HUES6 (cell line): ENCODE measurements at regions not wholly inside any gene's neighbourhood (a gene's known extent, or its start where the extent isn't known, plus 50 kb on each side); places are given as distances from the start of the nearest gene placed in this dataset.

Source experiments
- H3K27ac ChIP-seq: 2 replicates; pipeline ENCODE4 v1.7.0; 2013; ENCODE audit warnings: low read depth, mild to moderate bottlenecking, low read length, inconsistent platforms
- H3K27me3 ChIP-seq: 2 replicates; pipeline ENCODE4 v1.6.1; 2013; ENCODE audit warnings: low read length; ENCODE audit not compliant: control insufficient read depth, insufficient read depth
- H3K36me3 ChIP-seq: 2 replicates; pipeline ENCODE4 v1.6.1; 2013; ENCODE audit warnings: low read length; ENCODE audit not compliant: control insufficient read depth, insufficient read depth
- H3K4me1 ChIP-seq: 2 replicates; pipeline ENCODE4 v1.6.1; 2013; ENCODE audit warnings: low read length; ENCODE audit not compliant: control insufficient read depth, insufficient read depth
- H3K4me3 ChIP-seq: 2 replicates; pipeline ENCODE4 v1.5.1; 2013; ENCODE audit warnings: low read depth, low read length
- H3K9ac ChIP-seq: one replicate; pipeline ENCODE4 v1.6.1; 2013; ENCODE audit warnings: mild to moderate bottlenecking, low read length
- H3K9me3 ChIP-seq: 2 replicates; pipeline ENCODE4 v1.6.1; 2013; ENCODE audit warnings: low read depth, low read length; ENCODE audit not compliant: control insufficient read depth, insufficient read depth

GRCh38 chr10:71061472-71061871 lies 150.9 kb upstream of the UNC5B start:
- Histone ChIP-seq H3K4me3 (no peak overlapping the region), H3K9ac (no peak overlapping the region), H3K9me3 (no peaks in the 10 kb centered on the region), H3K27me3 (no peaks in the 10 kb centered on the region), H3K36me3 (no peaks in the 10 kb centered on the region), H3K4me1 (peaks cover 24% of the 10 kb centered on the region), H3K27ac (no peak overlapping the region)

- no peak overlapping the region for H3K27ac ChIP-seq
- no peaks in the 10 kb centered on the region for H3K9me3 ChIP-seq
- H3K4me1 ChIP-seq: peaks cover 27% of the 10 kb centered on the region
- H3K9ac ChIP-seq: no peak overlapping the region
- no peaks in the 10 kb centered on the region for H3K36me3 ChIP-seq
- H3K4me3 ChIP-seq: no peak overlapping the region
- H3K27me3 ChIP-seq: no peaks in the 10 kb centered on the region
Observed at GRCh38 chr10:71062156-71062555, 150.2 kb upstream of the UNC5B start.

DNA sequence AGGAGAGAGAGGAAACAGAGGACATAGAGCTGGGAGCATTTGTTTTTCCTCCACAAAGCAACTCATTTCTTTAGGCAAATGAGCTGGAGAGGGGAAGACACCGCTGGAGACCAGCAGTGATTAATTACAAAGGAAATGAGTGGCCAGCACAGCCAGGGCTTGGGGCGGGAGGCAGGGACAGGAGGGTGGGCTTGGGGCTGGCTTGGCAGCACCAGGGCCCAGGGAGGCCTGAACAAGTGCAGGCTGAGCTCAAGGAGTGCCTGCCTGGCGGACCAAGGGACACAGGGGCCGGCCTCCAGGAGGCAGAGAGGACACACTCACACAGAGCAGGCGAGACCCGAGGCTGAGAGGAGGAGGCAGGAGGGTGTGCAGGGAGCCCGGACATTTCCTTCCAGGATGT lies 149.0 kb upstream of the UNC5B start:
- Histone ChIP-seq H3K4me1 (peaks cover 27% of the 10 kb centered on the region), H3K27ac (no peak overlapping the region), H3K27me3 (no peaks in the 10 kb centered on the region)

GRCh38 chr10:71064413-71065118 lies 147.8 kb upstream of the UNC5B start:
- H3K9ac ChIP-seq: no peak overlapping the region
- H3K27me3 ChIP-seq: no peaks in the 10 kb centered on the region
- no peak overlapping the region for H3K4me3 ChIP-seq
- H3K4me1 ChIP-seq: peaks cover 34% of the 10 kb centered on the region
- no peaks in the 10 kb centered on the region for H3K9me3 ChIP-seq
- no peaks in the 10 kb centered on the region for H3K36me3 ChIP-seq
- no peak overlapping the region for H3K27ac ChIP-seq

More for the DNA sequence above, 149.0 kb upstream of the UNC5B start:
- no peak overlapping the region for H3K9ac ChIP-seq
- no peaks in the 10 kb centered on the region for H3K9me3 ChIP-seq
- no peak overlapping the region for H3K4me3 ChIP-seq
- H3K36me3 ChIP-seq: no peaks in the 10 kb centered on the region

- no peaks in the 10 kb centered on the region for H3K9me3 ChIP-seq
- no peak overlapping the region for H3K9ac ChIP-seq
- H3K36me3 ChIP-seq: no peaks in the 10 kb centered on the region
- H3K27me3 ChIP-seq: no peaks in the 10 kb centered on the region
- H3K4me1 ChIP-seq: peaks cover 34% of the 10 kb centered on the region
- H3K4me3 ChIP-seq: no peak overlapping the region
- no peak overlapping the region for H3K27ac ChIP-seq
Observed at GRCh38 chr10:71065659-71066058, 146.7 kb upstream of the UNC5B start.

- no peak overlapping the region for H3K27ac ChIP-seq
- no peaks in the 10 kb centered on the region for H3K36me3 ChIP-seq
- H3K4me3 ChIP-seq: no peak overlapping the region
- H3K27me3 ChIP-seq: no peaks in the 10 kb centered on the region; the same call in 1 of the 2 replicates
- no peaks in the 10 kb centered on the region for H3K9me3 ChIP-seq
- peaks cover 28% of the 10 kb centered on the region for H3K4me1 ChIP-seq
- no peak overlapping the region for H3K9ac ChIP-seq
Observed at GRCh38 chr10:71066600-71066999, 145.8 kb upstream of the UNC5B start.

- H3K9me3 ChIP-seq: no peaks in the 10 kb centered on the region
- H3K27me3 ChIP-seq: no peaks in the 10 kb centered on the region; the same call in 1 of the 2 replicates
- H3K27ac ChIP-seq: no peak overlapping the region
- H3K36me3 ChIP-seq: no peaks in the 10 kb centered on the region
- H3K4me1 ChIP-seq: peaks cover 24% of the 10 kb centered on the region
- no peak overlapping the region for H3K9ac ChIP-seq
- no peak overlapping the region for H3K4me3 ChIP-seq
Observed at GRCh38 chr10:71067098-71067740, 145.2 kb upstream of the UNC5B start.

DNA sequence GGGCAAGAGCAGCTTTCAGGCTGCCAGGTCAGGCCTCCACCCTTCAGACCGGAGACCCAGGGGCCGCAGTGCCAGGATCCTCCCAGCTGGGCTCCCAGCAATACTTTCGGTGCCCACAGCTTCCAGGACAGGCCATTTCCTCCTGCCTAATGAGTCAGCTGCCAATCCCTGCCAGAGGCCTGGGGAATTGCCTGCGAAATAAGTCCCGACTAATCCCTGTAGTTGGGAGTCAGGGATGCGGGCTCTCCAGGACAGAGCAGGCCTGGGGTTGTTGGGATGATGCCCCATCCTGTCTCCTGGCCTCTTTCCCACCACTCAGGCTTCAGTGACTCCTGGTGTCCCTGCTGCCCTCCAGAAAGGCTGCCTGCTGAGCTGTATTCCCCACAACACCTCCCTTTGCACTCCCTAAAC lies 143.5 kb upstream of the UNC5B start:
- Histone ChIP-seq H3K9me3 (no peaks in the 10 kb centered on the region), H3K9ac (no peak overlapping the region), H3K27ac (no peak overlapping the region), H3K4me3 (no peak overlapping the region), H3K27me3 (peaks cover 6% of the 10 kb centered on the region; the same call in 1 of the 2 replicates), H3K4me1 (peaks cover 13% of the 10 kb centered on the region), H3K36me3 (no peaks in the 10 kb centered on the region)

DNA sequence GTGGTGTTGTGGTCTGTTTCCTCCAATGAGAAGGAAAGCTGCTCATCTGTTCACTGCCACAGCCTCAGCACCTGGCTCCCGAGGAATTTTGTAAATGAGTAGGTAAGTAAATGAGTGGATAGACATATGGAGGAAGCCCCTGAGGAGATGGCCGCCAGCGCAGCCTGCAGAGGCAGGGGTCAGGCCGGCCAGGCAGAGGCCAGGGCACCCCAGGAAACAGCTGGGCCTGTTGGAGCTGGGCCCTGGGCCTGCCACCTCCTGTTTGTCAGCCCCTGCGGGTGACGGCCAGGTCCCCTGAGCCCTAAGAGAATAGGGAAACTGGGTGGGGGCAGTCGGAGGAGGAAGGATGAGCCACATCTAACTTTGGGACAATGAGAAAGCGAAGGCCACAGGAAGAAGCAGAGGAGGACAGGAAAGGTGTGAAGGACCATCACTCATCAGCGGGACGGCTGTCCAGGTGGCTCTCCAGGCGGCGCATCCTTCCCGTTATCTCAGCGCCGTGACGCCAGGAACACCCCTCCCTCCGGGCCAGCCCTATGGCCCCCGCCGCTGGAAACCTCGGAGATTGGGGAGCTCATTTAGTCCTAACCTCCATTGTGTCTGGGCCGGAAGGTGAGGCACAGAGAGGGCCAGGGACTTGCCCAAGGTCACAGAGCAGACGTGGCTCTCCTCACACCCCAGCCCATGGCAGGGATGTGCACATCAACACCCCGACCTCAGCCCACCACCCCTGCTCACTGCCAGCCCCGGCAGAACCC lies 142.3 kb upstream of the UNC5B start:
- no peaks in the 10 kb centered on the region for H3K36me3 ChIP-seq
- peaks cover 7% of the 10 kb centered on the region; the same call in 1 of the 2 replicates for H3K27me3 ChIP-seq
- H3K4me3 ChIP-seq: no peak overlapping the region
- no peaks in the 10 kb centered on the region for H3K9me3 ChIP-seq
- peaks cover 20% of the 10 kb centered on the region for H3K4me1 ChIP-seq
- H3K27ac ChIP-seq: no peak overlapping the region
- no peak overlapping the region for H3K9ac ChIP-seq

DNA sequence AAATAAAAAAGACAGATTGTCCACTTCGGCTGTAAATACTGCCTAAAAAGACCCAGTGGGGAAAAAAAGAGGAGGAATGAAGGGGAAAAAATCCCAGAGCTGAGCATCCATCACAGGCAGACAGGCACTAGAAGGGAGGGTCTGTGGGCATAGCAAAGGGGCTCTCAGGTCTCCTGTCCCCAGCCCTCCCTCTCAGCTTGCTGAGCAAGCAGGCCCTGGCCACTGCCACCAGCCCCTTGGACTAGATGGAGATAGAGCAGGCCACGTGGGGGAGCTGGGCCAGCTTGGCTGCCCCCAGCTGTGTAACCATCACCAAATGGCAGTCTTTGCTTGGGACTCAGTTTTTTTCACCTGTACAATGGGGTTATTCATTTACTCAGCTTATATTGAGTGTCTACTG lies 141.6 kb upstream of the UNC5B start:
- Histone ChIP-seq H3K36me3 (no peaks in the 10 kb centered on the region), H3K9ac (no peak overlapping the region), H3K9me3 (no peaks in the 10 kb centered on the region), H3K4me3 (no peak overlapping the region), H3K4me1 (peaks cover 26% of the 10 kb centered on the region), H3K27me3 (peaks cover 7% of the 10 kb centered on the region; the same call in 1 of the 2 replicates), H3K27ac (no peak overlapping the region)
